ENCODE measurements at regions not wholly inside any gene's neighbourhood (a gene's known extent, or its start where the extent isn't known, plus 50 kb on each side); places are given as distances from the start of the nearest gene placed in this dataset. TPM values are rescaled to one million over a fixed set of nuclear protein-coding genes. Genes with fewer than 3 reads are reported as not detected.

DNA sequence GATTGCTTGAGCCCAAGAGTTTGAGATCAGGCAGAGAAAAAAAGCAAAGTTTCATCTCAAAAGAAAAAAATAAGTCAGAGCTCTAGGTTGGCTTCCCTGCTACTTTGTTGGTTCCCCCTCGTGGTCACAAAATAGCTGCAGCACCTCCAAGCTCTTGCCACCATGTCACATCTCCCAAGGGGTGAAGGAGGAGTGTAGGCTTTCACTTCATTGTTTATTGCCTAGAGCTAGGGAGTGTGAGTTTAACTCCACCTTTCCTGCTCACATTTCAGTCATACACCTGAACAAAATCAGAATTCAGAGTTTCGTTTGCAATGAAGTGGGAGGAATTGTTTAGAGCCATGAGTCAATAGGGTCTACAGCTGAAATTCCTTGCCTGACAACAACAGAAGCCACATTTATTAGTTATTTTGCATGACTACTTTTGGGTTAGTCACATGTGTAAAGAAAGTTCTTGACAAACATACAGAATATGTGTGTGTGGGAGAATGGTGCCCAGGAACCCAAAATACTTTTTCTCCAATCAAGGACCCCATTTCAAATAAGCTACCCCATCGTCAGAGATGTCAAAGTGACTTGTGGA lies 56.2 kb upstream of the UFL1 start:
- DNase-seq (ENCODE audit: low spot score) = peak; percentile 37

DNA sequence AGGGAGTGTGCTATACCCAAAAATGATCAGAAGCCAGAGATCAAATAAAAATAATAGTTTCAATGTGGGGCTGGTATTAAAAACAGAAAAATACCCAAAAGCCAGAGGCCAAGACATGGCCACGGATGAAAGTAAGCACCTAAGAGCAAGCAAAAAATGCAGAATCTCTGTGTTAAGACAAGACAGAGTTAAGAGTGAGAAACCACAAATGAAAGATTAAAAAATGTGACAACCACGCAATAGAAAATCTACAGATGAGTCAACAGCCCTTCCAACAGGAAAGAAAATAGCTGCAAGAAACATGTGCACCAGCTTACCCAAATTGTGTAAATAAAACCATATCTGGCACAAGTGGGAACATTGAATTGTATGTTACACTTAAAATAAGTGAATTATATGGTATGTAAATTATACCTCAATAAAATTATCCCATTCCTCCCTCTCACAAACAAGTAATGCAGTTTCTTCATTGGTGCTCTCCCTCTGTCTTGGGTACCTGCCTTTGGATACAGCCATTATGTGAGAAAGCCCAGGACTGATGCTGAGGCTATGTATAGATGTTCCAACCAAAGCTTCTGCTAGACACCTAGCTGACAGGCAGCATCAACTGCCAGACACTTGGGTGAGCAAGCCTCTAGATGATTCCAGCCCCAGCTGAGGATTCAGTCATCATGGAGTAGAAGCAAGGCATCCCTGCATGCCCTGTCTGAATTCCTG lies 55.3 kb upstream of the UFL1 start:
- no peak for DNase-seq (ENCODE audit: low spot score)

DNA sequence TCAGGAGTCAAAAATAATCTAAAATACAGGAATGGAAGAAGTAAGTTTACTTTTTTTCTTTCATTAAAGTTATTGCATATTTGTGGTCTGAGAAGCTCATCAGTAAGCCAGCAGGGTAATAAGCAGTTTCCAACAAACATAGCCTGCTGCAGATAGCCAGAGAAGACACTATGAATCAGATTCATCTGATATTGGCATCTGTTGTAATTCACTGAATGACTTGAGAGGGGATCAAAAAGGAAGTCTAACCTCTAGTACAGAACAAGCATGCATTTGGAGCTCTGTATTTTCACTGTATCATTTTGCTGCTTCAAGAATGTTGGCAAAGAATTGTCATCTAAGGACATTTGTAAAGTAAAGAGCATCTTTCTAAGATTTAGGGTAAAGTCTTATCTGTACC lies 53.8 kb upstream of the UFL1 start:
- no peak for DNase-seq (ENCODE audit: low spot score)

DNA sequence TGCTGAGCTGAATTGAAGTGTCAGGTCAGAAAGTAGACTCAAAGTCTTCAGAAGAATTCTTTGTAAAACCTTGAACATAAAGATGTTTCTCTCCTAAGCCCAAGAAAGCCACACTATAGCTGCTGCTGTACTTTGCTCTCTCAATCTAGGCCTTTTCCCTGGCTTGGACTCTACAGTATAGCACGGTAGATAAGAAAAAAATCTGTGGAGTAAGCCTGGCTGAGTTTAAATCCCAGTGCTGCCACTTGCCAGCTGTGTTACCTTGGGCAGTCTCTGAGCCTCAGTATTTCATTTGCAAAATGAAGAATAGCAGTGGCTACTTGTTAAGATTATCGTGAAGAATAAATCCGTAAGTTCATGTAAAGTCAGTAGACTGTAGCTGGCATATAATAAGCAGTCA lies 53.3 kb upstream of the UFL1 start:
- no peak for DNase-seq (ENCODE audit: low spot score)

DNA sequence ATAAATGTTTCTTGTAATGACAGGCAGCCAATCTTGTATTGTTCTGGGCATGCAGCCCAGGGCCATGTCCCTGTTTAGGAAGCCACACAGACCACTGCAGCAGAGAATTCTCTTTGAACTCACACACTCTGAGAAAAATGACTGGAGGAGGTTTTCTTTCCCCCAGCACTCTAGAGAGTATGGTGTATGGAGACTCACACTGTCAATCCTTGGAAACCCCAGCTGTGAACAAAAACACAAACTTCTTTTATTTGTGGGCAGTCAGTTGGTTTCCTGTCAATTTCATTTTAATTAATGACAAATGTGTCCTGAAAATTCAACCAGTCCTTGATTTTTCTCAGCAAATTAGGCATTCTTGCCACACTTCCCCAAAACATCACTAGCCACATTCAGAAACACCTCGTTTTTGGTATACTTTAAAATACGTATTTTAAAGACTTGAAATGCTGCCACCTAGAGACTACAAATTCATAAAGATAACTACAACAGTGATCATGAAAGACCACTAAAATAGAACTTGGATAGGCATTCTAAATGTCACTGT lies 52.9 kb upstream of the UFL1 start:
- DNase-seq (ENCODE audit: low spot score) = no peak

DNA sequence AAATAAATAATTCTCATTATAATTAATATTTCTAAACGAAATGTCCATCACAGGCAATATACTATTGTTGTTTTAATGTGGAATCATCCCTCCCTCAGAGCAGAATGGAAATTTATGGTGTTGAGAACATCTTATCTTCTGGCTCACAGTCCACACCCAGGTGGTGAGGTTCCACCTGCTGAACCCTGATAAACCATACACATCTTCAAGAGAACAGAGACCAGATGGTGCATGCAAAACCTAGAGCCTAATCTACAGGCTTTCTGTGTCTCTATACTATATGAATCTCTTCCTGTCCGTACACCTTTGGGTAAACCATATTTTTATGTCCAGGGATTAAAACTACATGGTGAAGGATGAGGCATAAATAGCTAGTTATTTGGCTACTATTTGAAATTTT lies 52.3 kb upstream of the UFL1 start:
- no peak for DNase-seq (ENCODE audit: low spot score)

DNA sequence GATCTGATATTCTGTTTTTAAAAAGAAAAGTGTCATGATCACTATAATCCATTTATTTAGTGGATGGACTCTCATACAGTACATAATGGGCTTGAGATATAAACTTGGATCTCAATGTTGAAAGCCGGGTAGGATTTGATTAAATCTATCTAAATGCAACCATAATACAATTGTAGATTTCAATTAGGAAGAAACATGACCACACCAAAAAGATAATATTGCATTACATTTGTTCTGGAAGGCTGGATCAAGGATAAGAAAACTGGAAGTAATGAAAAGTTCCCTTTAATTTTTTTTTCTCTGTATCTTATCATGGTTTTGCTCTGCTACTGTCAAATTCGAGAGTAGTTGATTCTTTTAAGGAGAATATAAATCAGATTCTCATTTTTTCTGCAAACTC lies 51.3 kb upstream of the UFL1 start:
- no peak for DNase-seq (ENCODE audit: low spot score)

Small RNA genes lying in the stretch of these regions (small RNA-seq; reads per million reads assigned to genes)
- not detected for gene RN7SL797P
